Umbilical cord (tissue), 1 donor: ENCODE measurements at regions not wholly inside any gene's neighbourhood (a gene's known extent, or its start where the extent isn't known, plus 50 kb on each side); places are given as distances from the start of the nearest gene placed in this dataset.
"Not testable (repeated sequence)": the region's sequence is repeated elsewhere in the genome, so short reads cannot be mapped to it uniquely, and the experiment has no call there.

Experiments used
- DNase-seq: peaks from one replicate; pipeline ENCODE4 v3.0.0-alpha.2; 2015; ENCODE audit warnings: low spot score

DNA sequence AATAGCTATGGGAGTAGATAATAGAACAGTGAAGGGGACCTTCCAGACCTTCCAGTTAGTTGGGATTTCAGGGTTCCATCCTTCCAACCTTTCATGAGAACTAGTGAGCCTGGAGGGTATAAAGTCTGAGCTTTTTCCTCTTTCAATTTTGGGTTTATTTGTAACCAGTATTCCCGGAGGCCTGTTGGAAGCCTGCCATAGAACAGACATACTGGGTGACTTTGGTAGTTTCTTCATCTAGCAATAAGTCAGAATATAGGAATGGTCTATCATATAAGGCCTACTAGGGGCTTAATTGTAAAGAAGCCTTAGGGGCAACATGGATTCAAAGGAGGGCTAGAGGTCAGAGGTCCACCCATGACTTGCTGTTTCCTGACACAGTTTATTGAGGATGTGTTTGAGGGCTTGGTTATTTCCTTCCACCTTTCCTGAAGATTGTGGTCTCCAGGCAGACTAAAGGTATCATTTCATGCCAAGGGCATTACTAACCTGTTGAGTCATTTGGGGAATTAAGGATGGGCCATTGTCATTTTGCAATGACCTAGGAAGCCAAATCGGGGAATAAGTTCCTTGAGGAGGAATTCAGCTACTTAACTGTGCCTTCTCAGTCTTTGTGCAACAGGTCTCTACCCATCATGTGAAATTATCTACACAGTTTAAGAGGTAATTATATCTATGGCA is 410.3 kb downstream of the SLC6A15 start:
- no peak for DNase-seq

DNA sequence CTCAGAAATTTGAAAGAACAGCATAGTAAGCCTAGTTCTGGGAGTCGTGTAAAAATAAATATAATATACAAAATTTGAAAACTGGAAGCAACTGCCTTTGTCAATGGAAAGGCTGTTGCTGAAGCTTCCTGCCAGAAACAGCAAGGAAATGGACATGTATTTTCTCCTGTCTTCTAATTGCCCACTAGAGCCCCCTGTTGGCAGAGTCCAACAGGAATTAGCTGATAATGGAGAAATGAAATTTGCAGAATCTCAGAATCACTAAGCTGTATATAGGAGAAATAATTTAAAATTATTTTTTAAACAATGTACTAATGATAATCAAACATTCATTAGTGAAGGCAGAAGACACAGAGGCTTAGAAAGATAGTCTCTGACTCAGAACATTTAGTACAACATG is 414.8 kb downstream of the SLC6A15 start:
- no peak for DNase-seq

DNA sequence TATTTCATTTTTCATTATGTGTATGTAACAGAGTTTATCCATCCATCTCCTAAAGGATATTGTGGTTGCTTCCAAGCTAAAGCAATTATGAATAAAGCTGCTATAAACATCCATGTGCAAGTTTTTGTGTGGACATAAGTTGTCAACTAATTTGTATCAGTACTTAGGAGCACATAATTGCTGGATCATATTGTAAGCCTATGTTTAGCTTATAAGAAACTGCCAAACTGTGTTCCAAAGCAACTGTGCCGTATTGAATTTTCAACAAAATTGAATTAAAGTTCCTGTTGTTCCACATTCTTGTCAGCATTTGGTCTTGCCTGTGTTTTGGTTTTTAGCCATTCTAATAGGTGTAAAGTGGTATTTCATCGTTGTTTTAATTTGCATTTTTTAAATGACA is 416.9 kb downstream of the SLC6A15 start:
- DNase-seq: no peak

DNA sequence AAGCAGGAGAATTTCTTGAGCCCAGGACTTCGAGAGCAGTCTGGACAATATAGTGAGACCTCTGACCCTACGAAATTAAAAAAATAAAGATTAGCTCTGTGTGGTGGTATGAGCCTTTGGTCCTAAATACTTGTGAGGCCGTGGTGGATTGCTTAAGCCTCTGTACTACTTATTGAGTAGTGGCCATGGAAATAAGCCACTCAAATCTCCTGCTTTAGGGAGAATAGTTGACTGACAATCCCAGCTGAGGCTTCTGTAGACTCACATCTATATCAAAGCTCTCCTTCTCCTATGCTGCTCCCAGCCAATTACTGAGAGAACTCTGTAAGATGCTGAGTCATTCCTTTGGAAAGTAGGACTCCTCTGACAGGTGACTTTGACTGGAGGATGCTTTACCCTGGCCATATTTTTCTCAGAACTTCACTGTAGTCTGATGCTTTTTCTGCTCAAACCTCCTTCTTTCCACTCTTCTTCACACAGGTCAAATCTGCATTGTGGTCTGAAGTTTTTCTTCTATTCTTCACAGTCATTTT is 420.2 kb downstream of the SLC6A15 start:
- peak; percentile 68 for DNase-seq

DNA sequence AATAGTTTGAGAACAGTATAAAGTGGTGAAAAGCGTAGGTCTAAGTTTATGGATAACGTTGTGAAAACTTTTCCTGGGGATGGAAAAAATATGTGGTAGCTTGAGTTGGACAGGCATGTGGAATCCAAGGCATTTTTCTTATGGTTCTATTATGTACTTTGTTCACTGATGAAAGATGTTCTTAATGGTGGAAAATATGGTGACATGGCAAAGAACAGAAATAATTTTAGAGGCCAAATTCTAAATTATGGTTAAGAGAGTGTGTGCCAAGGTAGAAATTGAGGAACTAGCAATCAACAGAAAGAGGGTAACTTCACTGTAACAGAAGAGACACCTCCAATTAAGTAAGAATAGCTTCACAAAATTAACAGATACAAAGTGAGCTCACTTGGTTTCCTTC is 427.8 kb downstream of the SLC6A15 start:
- no peak for DNase-seq

DNA sequence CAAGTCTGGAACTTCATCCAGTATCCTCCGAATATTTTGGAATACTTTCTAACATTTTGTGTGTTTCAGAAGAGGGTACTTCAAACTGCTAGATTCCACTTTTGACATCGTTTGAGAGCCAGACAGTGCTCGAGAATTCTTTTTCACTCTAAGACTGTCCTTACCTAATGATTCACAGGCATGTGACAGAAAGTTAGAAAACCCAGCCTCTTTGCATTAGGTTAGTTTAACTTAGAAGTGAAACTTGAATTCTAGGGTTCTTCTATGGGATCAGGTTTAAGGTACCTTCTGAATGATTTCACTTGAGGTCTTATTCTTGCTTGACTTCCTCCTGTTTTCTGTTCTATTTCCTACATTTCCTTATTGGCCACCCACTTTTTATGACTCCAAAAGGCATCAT is 431.8 kb downstream of the SLC6A15 start:
- no peak for DNase-seq

DNA sequence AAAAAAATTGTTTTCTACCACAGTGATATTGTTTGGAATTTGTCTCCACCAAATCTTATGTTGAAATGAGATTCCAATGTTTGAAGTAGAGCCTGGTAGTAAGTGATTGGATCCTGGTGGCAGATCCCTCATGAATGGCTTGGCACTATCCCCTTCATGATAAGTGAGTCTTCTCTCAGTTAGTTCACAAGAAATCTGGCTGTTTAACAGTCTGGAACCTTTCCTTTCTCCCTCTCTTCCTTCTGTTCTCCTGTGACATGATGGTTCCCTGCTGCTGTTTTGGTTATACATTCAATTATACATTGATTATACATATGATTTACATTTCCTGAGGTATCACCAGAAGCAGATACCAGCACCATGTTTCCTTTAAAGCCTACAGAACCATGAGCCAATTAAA is 442.2 kb downstream of the SLC6A15 start:
- no peak for DNase-seq

DNA sequence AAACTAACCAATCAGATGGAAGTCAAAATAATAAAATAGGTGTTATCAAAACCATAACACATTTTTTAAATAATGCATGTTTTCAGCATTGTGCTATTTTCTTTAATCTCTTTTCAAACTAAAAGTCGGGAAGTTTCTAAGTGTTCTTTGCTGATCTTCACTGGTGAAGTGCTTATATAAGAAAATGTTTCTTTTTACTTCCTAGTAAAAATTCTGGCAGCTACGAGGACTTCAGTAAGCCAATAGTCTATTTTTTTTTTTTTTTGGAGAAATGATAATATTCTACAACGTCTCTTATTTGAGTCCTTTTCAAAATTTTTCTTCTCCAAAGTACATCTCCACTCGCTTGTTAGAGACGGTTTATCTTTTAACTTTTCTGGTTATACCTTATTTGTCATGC is 448.0 kb downstream of the SLC6A15 start:
- no peak for DNase-seq

DNA sequence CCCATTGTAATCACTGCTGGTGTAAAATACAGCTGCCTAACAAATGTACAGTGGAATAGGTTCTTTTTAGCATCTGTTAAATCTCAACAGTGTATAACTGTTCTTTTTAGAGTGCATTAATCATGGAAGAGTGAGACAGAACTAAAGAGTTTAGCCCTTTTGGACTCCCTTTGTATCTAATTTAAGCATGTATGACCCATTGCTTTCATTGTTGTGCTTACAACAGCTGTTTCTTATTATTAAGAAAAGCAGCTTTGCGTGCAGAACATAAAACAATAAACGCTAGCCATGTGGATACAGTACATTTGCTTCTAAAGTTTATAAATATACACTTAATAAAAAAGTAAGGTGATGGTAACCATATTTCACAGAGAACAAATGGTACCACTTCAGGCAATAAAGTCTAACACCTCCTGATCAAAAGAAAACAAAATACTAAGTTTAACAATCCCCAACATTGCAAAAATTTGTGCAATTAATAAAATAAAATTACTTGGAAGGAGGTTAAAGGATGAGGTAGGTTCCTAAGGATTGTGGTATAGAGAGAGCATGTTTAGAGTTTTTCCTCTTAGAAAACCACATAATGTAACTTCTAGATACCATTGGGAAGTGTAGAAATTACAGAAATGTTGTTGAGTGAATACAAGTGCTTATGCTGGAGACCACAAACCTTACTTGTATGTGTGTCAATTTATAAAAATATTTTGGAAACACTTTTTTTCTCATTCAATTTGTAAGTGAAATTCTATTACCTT is 448.7 kb downstream of the SLC6A15 start:
- peak; percentile 2 for DNase-seq

DNA sequence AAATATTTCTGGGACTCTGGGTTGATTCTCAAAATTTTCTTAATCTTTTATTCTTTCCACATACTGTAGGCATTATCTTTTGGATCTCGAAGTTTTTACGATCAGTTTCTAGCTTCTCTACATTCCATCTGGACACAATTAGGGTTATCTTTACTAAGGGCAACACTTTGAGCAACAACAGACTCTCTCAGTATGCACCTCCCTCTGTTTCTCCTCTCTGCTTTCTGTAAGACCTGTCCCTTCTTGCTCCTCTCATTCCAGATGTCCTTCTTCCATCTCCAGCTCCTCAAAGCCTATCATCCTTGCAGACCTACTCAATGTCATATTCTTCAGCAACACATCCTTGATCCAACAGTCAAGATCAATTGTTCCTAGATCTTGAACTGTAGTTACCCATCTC is 457.0 kb downstream of the SLC6A15 start:
- DNase-seq: peak; percentile 0

DNA sequence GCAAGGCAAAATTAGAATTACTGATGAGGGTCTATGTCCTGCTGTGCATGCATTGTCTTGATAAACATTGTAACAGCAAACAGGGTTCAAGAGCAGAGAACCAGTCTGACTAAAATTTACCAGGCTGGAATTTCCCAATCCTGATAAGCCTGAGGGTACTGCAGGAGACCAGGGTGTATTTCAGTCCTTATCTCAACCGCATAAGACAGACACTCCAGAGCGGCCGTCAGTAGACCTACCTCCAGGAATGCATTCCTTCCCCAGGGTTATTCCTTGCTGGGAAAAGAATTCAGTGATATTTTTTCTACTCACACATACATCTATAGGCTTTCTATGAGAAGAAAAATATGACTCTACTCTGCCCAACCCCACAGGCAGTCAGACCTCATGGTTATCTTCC is 466.1 kb downstream of the SLC6A15 start:
- DNase-seq: not testable (repeated sequence)

DNA sequence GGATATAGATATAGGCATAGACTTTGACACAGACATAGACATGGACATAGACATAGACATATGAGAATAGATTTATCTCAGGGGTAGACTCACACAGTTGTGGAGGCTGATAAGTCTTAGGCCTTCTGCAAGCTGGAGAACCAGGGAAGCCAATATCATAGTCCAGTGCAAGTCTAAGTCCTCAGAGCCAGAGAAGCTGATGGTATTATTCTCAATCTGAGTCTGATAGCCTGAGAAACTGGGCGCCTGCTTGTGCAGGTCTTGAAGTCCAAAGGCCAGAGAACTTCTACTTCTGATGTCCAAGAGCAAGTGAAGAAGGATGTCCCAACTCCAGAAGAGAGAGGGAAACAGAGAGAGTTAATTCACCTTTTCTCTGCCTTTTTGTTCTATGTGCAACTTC is 476.5 kb downstream of the SLC6A15 start:
- DNase-seq: no peak

DNA sequence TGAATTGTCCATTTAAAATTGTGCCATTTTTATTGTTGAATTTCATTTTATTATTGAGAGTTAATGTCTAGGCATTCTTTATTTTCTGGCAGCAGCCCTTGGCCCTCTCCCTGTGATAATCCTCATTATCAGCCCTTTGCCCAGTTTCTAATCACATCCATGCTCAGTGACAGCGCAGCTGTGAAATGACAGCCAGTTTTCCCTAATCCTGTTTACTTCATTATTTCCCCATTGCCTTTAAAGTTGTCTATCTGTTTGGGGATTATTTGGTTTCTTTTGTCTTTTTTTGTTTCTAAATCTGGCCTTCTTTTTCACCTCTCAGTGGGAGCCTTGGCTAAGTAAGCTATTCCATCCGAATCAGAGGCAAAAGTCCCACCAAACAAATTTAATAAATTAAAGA is 476.9 kb downstream of the SLC6A15 start:
- DNase-seq: no peak

DNA sequence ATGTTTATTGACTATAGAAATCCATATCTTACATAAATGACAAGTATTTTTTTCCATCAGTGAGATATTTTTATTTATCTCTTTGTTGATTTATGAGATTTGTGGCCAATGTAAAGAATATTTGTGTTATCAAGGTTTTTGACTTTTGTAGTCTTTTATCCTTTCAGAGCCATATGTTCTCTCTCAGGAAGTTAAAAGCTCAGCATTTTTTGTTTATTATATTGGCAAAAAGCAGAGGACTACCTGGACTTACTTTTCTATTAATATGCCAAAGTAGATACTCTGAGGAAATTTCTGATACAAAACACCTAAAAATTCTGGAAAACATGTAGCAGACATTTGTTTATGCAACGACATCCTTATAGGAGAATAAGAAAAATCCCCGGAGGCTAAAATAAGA is 490.3 kb downstream of the SLC6A15 start:
- no peak for DNase-seq

DNA sequence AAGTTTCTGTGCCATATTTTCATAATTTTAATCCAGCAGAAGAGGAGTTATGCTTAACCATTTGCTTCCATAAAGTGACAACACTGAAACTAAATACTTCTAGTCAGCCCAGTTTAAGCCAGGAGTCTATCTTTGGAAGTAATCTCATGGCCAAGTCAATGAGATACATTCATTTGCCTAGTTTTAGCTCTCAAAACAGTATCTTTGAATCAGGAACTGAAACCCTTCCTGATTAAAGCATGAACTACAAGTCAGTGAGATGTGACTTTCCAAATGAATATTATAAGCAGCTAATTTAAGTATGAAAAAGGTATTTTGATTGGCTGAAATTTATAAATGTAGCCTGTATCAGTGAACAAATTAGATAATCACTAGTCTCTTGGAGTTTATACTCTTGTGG is 491.5 kb downstream of the SLC6A15 start:
- DNase-seq: no peak

DNA sequence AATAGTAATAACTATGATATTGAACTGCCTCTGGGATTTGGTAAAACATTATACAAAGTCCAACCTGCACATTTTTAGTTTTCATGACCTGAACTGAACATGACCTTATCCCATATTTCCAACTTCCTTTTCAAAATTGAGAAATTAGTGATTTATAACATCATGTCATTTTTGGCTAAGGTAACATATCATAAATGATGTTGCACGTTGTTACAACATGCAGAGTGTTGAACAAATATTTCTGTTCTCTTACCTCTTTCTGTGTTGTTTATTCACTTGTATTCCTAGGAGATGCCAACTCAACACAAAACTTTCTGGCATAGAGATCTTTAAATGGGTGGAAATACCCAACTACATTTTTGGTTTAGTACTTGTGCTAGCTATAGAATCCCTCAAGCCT is 496.0 kb downstream of the SLC6A15 start:
- DNase-seq: no peak

DNA sequence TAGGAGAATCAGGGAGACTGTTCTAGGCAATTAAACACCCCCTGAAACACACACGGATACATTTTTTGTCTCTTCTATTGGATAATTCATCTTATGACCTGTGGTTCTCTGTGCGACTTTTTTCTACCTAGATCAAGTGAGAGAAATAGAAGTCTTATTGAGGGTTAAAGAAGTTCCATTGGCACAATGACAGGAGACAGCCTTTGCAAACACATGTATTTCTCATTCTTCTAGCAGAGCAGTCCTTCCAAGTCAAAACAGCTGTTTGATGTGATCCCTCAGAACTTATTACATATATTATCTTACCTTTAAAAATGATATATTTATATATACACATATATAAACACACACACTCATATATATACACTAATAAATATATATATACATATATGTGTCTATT is 496.7 kb downstream of the SLC6A15 start:
- no peak for DNase-seq

DNA sequence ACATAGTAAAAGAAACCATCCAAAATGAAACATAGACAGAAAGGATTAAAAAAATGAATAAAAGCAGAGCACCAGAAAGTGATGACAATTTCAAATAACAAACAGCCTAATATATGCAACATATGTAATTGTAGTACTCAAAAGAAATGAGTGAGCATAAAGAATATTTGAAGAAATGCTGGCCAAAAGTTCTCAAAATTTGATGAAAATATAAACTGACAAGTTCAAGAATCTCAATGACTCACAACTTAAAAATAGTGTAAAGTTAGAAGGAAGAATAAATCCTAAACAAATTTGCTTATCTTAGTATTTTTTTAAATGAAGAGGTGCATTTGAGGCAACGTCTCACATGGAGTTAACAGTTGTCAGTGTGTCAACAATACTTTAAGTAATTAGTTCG is 498.9 kb downstream of the SLC6A15 start:
- DNase-seq: no peak

DNA sequence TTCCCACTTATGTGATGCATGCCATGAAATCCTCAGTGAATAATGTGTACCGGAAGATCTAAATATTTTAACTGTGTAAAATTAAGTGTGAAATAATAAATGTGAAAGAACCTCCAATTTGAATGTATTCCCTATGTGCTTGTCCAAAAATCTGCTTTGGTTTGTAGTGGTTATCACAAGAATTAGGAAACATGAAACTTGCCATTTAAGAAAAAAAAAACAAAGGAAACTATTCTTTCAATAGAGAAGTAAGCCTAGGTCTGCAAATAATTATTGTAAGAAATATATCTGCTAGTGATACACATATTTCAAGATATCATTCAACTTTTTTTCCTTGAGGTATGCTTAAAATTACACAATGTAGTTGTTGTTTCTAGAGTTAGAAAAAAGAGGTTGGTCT is 500.4 kb downstream of the SLC6A15 start:
- no peak for DNase-seq

DNA sequence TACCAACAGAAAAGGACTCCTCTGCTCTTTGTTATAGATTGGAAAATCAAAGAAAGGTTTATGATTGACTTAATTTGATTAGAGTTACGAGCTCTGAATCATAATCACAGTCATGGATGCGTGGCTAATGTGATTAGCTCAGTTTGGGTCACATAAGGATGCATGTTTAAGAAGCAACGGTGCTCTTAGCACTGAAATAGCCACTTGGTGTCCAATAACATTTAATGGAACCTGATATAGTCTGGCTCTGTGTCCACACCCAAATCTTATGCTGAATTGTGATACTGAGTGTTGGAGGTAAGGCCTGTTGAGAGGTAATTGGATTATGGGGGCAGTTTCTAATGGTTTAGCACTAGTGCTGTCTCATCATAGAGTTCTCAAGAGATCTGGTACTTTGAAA is 501.6 kb downstream of the SLC6A15 start:
- no peak for DNase-seq

DNA sequence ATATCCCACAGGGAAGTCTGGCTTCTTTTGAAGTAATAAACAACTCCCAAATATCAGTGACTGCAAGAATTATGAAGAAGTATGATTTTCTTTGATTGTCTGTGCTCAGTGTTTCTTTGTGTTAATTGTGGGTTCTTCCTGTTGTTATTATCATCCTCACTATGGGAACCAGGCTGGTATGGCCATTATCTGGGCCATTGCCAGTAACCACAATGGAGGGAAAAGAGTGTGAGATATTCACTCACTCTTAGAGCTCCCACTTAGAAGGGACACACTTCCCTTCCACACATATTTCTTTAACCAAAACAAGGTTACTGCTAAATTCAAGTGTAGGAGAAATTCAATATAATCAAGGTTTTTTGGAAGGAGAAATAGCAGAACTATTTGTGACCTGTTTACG is 503.7 kb downstream of the SLC6A15 start:
- no peak for DNase-seq

DNA sequence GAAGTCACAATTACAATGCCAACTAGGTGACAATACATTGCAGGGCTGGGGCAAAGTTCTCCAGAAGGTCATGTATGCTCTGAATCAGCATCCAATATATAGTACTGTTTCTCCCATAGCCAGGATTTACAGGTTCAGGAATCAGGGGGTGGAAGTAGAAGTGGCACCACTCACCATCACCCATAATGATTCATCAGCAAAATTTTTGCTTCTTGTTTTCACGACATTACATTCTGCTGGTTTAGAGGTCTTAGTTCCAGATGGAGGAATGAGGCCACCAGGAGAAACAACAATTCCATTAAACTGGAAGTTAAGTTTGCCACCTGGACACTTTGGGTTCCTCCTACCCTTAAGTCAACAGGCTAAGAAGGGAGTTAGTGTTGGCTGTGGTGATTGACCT is 505.9 kb downstream of the SLC6A15 start:
- not testable (repeated sequence) for DNase-seq

DNA sequence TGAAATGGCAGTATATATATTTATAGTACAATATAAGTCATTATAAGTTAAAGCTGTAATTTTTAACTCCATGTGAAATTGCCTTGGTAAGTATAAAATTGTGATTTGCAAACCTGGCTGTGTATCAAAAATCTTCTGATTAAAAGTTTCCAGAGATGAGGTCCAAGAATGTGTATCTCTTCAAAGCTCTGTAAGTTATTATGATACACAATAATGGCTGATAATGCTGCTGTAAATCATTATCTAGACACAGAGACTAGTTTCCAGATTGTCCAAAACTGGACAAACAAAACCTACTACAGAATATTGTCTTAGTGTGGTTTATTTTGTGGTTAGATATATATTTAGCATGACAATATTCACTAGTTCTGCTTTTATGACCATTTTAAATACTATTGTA is 514.8 kb downstream of the SLC6A15 start:
- DNase-seq: peak; percentile 39
